A549 (cell line): ENCODE measurements at regions not wholly inside any gene's neighbourhood (a gene's known extent, or its start where the extent isn't known, plus 50 kb on each side); places are given as distances from the start of the nearest gene placed in this dataset.

Source experiments
- CTCF ChIP-seq: fragments of >200 bp; sonication (Bioruptor Twin); formaldehyde crosslinking; IDR thresholded peaks from 3 replicates; pipeline ENCODE4 v1.5.1; 2016
- EHMT2 ChIP-seq: fragments of 200-600 bp; sonication (generic); IDR thresholded peaks from 2 replicates; pipeline ENCODE4 v1.6.1; 2016; ENCODE audit warnings: antibody characterized with exemption, low read depth, mild to moderate bottlenecking, moderate library complexity
- EP300 ChIP-seq, 2 experiments: fragments of >200 bp; sonication (Bioruptor Twin); formaldehyde crosslinking; IDR thresholded peaks; 2 replicates in 1 of 2; 3 replicates in 1 of 2; pipeline ENCODE4 v1.6.1; 2016 to 2017
- JUNB ChIP-seq: fragments of >200 bp; sonication (Bioruptor Twin); formaldehyde crosslinking; IDR thresholded peaks from 2 replicates; pipeline ENCODE4 v1.6.1; 2016
- MAFK ChIP-seq: fragments of 450-650 bp; IDR thresholded peaks from 2 replicates; pipeline ENCODE4 v1.6.1; 2014; ENCODE audit not compliant: partially characterized antibody
- MYC ChIP-seq: IDR thresholded peaks from 2 replicates; pipeline ENCODE4 v1.6.1; 2012; ENCODE audit warnings: mild to moderate bottlenecking, inconsistent platforms, low read length, improper control_type of control experiment, borderline replicate concordance
- POLR2A ChIP-seq: IDR thresholded peaks from 2 replicates; pipeline ENCODE4 v1.6.1; 2012; ENCODE audit warnings: mild to moderate bottlenecking, low read length
- POLR2AphosphoS2 ChIP-seq: conservative IDR thresholded peaks from 2 replicates; pipeline ENCODE4 v1.6.1; 2012; ENCODE audit warnings: low read length, improper control_type of control experiment, inconsistent platforms
- RCOR1 ChIP-seq: fragments of 150-350 bp; IDR thresholded peaks from 2 replicates; pipeline ENCODE4 v1.6.1; 2014; ENCODE audit warnings: antibody characterized with exemption, low read length, low read depth
- REST ChIP-seq: fragments of 200-600 bp; sonication (generic); IDR thresholded peaks from 2 replicates; pipeline ENCODE4 v1.6.1; 2016; ENCODE audit warnings: antibody characterized with exemption, mild to moderate bottlenecking, moderate library complexity
- RNF2 ChIP-seq: fragments of 200-600 bp; sonication (generic); IDR thresholded peaks from 2 replicates; pipeline ENCODE4 v1.6.1; 2016; ENCODE audit warnings: low read depth, mild to moderate bottlenecking, antibody characterized with exemption, moderate library complexity, borderline replicate concordance
- USF2 ChIP-seq: fragments of 450-650 bp; IDR thresholded peaks from 2 replicates; pipeline ENCODE4 v1.6.1; 2014; ENCODE audit warnings: antibody characterized with exemption

GRCh38 chr2:147588191-147588590 lies 256.6 kb upstream of the ACVR2A start:
- TF ChIP-seq CTCF (no peak), POLR2AphosphoS2 (no peak), RCOR1 (no peak), REST (no peak), USF2 (no peak), EP300 (IDR thresholded peaks at IDR 0.05) (no peak), JUNB (no peak), MYC (no peak), MAFK (no peak), EHMT2 (no peak), RNF2 (no peak), POLR2A (no peak)
